ENCODE measurements at regions not wholly inside any gene's neighbourhood (a gene's known extent, or its start where the extent isn't known, plus 50 kb on each side); places are given as distances from the start of the nearest gene placed in this dataset.

DNA sequence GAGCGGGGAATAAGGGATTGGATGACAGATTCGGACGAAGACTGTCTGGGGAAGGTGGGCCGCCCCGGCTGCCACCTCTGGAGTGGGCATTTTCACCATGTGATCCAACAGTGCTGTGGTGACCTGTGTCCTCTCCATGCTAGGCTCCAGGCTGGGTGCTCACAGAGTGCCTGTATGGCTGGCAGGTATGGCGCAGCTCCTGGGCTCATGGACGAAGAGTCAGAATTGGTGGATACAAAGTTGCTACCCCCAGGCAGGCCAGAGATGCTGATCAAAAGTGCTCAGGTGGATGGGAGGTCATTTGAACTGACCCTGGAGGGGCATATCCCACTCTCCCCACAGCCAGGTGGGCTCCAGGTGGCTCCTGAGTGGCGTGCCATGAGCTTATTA is 111.3 kb upstream of the UQCRFS1 start:
- intact Hi-C loops (cut with micrococcal nuclease), result no loop called here
- H2AFZ ChIP-seq (ENCODE audit: insufficient read depth, low read depth, low read length, poor library complexity, severe bottlenecking), result no peak overlapping the region
- TF ChIP-seq, protein P1, sequence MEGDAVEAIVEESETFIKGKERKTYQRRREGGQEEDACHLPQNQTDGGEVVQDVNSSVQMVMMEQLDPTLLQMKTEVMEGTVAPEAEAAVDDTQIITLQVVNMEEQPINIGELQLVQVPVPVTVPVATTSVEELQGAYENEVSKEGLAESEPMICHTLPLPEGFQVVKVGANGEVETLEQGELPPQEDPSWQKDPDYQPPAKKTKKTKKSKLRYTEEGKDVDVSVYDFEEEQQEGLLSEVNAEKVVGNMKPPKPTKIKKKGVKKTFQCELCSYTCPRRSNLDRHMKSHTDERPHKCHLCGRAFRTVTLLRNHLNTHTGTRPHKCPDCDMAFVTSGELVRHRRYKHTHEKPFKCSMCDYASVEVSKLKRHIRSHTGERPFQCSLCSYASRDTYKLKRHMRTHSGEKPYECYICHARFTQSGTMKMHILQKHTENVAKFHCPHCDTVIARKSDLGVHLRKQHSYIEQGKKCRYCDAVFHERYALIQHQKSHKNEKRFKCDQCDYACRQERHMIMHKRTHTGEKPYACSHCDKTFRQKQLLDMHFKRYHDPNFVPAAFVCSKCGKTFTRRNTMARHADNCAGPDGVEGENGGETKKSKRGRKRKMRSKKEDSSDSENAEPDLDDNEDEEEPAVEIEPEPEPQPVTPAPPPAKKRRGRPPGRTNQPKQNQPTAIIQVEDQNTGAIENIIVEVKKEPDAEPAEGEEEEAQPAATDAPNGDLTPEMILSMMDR (IDR thresholded peaks at IDR 0.05), result no peak
- no peak for TF ChIP-seq EZH2 (IDR thresholded peaks at IDR 0.05; ENCODE audit: borderline replicate concordance, insufficient read depth, low read depth, low read length, poor library complexity, severe bottlenecking)
- peaks cover 0 to 31% (median 0%) of the 10 kb centered on the region in 3 donors for H3K9me3 ChIP-seq (ENCODE audit: control extremely low read depth in 1 of 3, control insufficient read depth in 2 of 3, insufficient read depth in 1 of 3, low read length in 2 of 3)
- ATAC-seq (ENCODE audit: low read depth), result no peak
- Mint-ChIP-seq H3K9me3 (ENCODE audit: insufficient read depth) (peaks cover 4% of the 10 kb centered on the region), H3K4me1 (no peaks in the 10 kb centered on the region), H3K27ac (no peak overlapping the region), H3K4me3 (no peak overlapping the region), H3K27me3 (no peaks in the 10 kb centered on the region)
- H3K79me2 ChIP-seq (ENCODE audit: control insufficient read depth, insufficient read depth, low read length), result no peaks in the 10 kb centered on the region
- ChIA-PET CTCF (no interaction called here), POLR2A (no interaction called here)
- DNase-seq, result no peak
- H3K4me1 ChIP-seq (ENCODE audit: control insufficient read depth in 2 of 2, insufficient read depth in 2 of 2, low read length in 2 of 2), result no peaks in the 10 kb centered on the region
- H4K20me1 ChIP-seq (ENCODE audit: control insufficient read depth, insufficient read depth, low read length, poor library complexity, severe bottlenecking), result no peaks in the 10 kb centered on the region
- no peak overlapping the region for H3K4me3 ChIP-seq (ENCODE audit: control extremely low read depth in 1 of 5, extremely low read depth in 1 of 5, insufficient read depth in 1 of 5, low read depth in 2 of 5, low read length in 4 of 5)
- H3K27me3 ChIP-seq (replicated peaks in 1 of 4; ENCODE audit: control extremely low read depth in 1 of 4, control insufficient read depth in 3 of 4, insufficient read depth in 4 of 4, low read length in 3 of 4), result no peaks in the 10 kb centered on the region
- no peak overlapping the region for H3K27ac ChIP-seq (ENCODE audit: low read length in 2 of 2)
- WGBS (ENCODE audit: insufficient coverage), result 95% methylated on average over 6 of the region's 8 CpGs
- no peak overlapping the region for H3K9ac ChIP-seq (ENCODE audit: low read length)
- no peak overlapping the region for H3K4me2 ChIP-seq (replicated peaks; ENCODE audit: low read depth, low read length, poor library complexity, severe bottlenecking)
- no peaks in the 10 kb centered on the region for H3K36me3 ChIP-seq (replicated peaks in 1 of 2; ENCODE audit: control extremely low read depth in 1 of 2, control insufficient read depth in 1 of 2, extremely low read depth in 1 of 2, insufficient read depth in 2 of 2, low read length in 1 of 2)

DNA sequence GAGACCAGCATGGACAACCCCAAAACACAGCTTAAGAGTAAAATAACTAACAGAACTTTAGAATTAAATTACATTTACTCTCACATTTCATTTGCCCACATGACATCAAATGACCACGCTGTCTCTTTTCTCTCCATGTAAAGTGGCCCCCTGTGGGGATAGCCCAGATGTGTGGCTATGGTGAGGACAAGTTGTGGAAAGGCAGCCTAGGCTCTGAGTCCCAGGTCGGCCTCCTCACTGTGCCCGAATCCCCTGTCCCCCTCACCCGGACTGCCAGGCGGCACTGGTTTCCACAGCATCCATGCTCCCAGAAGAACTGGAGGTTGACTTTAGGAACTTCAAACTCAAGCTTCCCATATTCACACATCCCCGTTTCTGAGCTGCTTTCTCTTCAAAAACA is 111.8 kb upstream of the UQCRFS1 start:
- Histone ChIP-seq H3K4me3 (ENCODE audit: control extremely low read depth in 1 of 5, extremely low read depth in 1 of 5, insufficient read depth in 1 of 5, low read depth in 2 of 5, low read length in 4 of 5) (no peak overlapping the region), H3K36me3 (replicated peaks in 1 of 2; ENCODE audit: control extremely low read depth in 1 of 2, control insufficient read depth in 1 of 2, extremely low read depth in 1 of 2, insufficient read depth in 2 of 2, low read length in 1 of 2) (no peaks in the 10 kb centered on the region), H3K79me2 (ENCODE audit: control insufficient read depth, insufficient read depth, low read length) (no peaks in the 10 kb centered on the region), H3K4me2 (replicated peaks; ENCODE audit: low read depth, low read length, poor library complexity, severe bottlenecking) (no peak overlapping the region), H3K27ac (ENCODE audit: low read length in 2 of 2) (no peak overlapping the region), H3K4me1 (ENCODE audit: control insufficient read depth in 2 of 2, insufficient read depth in 2 of 2, low read length in 2 of 2) (no peaks in the 10 kb centered on the region), H2AFZ (ENCODE audit: insufficient read depth, low read depth, low read length, poor library complexity, severe bottlenecking) (no peak overlapping the region), H4K20me1 (ENCODE audit: control insufficient read depth, insufficient read depth, low read length, poor library complexity, severe bottlenecking) (no peaks in the 10 kb centered on the region), H3K9me3 (ENCODE audit: control extremely low read depth in 1 of 3, control insufficient read depth in 2 of 3, insufficient read depth in 1 of 3, low read length in 2 of 3) (peaks cover 0 to 34% (median 0%) of the 10 kb centered on the region in 3 donors), H3K9ac (ENCODE audit: low read length) (no peak overlapping the region), H3K27me3 (replicated peaks in 1 of 4; ENCODE audit: control extremely low read depth in 1 of 4, control insufficient read depth in 3 of 4, insufficient read depth in 4 of 4, low read length in 3 of 4) (no peaks in the 10 kb centered on the region)
- intact Hi-C loops (cut with micrococcal nuclease), result no loop called here
- peaks cover 4% of the 10 kb centered on the region for H3K9me3 Mint-ChIP-seq (ENCODE audit: insufficient read depth)
- no peak for DNase-seq
- H3K27me3 Mint-ChIP-seq, result no peaks in the 10 kb centered on the region
- H3K4me3 Mint-ChIP-seq, result no peak overlapping the region
- H3K4me1 Mint-ChIP-seq, result no peaks in the 10 kb centered on the region
- ChIA-PET CTCF (no interaction called here), POLR2A (no interaction called here)
- H3K27ac Mint-ChIP-seq, result no peak overlapping the region
- ATAC-seq (ENCODE audit: low read depth), result no peak
- no peak for TF ChIP-seq EZH2 (IDR thresholded peaks at IDR 0.05; ENCODE audit: borderline replicate concordance, insufficient read depth, low read depth, low read length, poor library complexity, severe bottlenecking)
- TF ChIP-seq, protein P1 (IDR thresholded peaks at IDR 0.05), result no peak
- 89% methylated on average over 4 of the region's 6 CpGs for WGBS (ENCODE audit: insufficient coverage)
